ENCODE measurements at regions not wholly inside any gene's neighbourhood (a gene's known extent, or its start where the extent isn't known, plus 50 kb on each side); places are given as distances from the start of the nearest gene placed in this dataset.

- Histone ChIP-seq H3K4me3 (ENCODE audit: insufficient read length, low read depth) (no peak overlapping the region), H3K4me1 (ENCODE audit: insufficient read depth, insufficient read length) (no peaks in the 10 kb centered on the region), H3K9me3 (ENCODE audit: insufficient read depth, low read length) (no peaks in the 10 kb centered on the region), H3K27me3 (ENCODE audit: insufficient read depth, insufficient read length) (no peaks in the 10 kb centered on the region), H3K36me3 (ENCODE audit: insufficient read depth, insufficient read length, low read length) (no peaks in the 10 kb centered on the region), H3K9ac (ENCODE audit: insufficient read length, low read depth) (no peak overlapping the region)
- no peak for DNase-seq (ENCODE audit: low read depth, low spot score)
- TF ChIP-seq ZNF274 (IDR thresholded peaks at IDR 0.05; ENCODE audit: low read depth, low read length) (no peak), SUZ12 (IDR thresholded peaks at IDR 0.05; ENCODE audit: extremely low read depth, insufficient read depth, insufficient read length) (no peak), YY1 (IDR thresholded peaks at IDR 0.05; ENCODE audit: insufficient read depth, insufficient read length) (no peak)
These were observed 417.1 kb upstream of the ARHGEF26 start for GRCh38 chr3:153704115-153704514.

- Histone ChIP-seq H3K4me1 (ENCODE audit: insufficient read depth, insufficient read length) (no peaks in the 10 kb centered on the region), H3K27me3 (ENCODE audit: insufficient read depth, insufficient read length) (no peaks in the 10 kb centered on the region), H3K36me3 (ENCODE audit: insufficient read depth, insufficient read length, low read length) (no peaks in the 10 kb centered on the region), H3K9me3 (ENCODE audit: insufficient read depth, low read length) (no peaks in the 10 kb centered on the region; the same call in 1 of the 2 replicates), H3K4me3 (ENCODE audit: insufficient read length, low read depth) (no peak overlapping the region), H3K9ac (ENCODE audit: insufficient read length, low read depth) (no peak overlapping the region)
- DNase-seq (ENCODE audit: low read depth, low spot score), result no peak
- TF ChIP-seq ZNF274 (IDR thresholded peaks at IDR 0.05; ENCODE audit: low read depth, low read length), result no peak
- no peak for TF ChIP-seq YY1 (IDR thresholded peaks at IDR 0.05; ENCODE audit: insufficient read depth, insufficient read length)
- no peak for TF ChIP-seq SUZ12 (IDR thresholded peaks at IDR 0.05; ENCODE audit: extremely low read depth, insufficient read depth, insufficient read length)
These were observed 414.5 kb upstream of the ARHGEF26 start for GRCh38 chr3:153706706-153707105.

- Histone ChIP-seq H3K36me3 (ENCODE audit: insufficient read depth, insufficient read length, low read length) (no peaks in the 10 kb centered on the region), H3K9ac (ENCODE audit: insufficient read length, low read depth) (no peak overlapping the region), H3K27me3 (ENCODE audit: insufficient read depth, insufficient read length) (no peaks in the 10 kb centered on the region), H3K4me3 (ENCODE audit: insufficient read length, low read depth) (no peak overlapping the region), H3K4me1 (ENCODE audit: insufficient read depth, insufficient read length) (no peaks in the 10 kb centered on the region), H3K9me3 (ENCODE audit: insufficient read depth, low read length) (no peaks in the 10 kb centered on the region; the same call in 1 of the 2 replicates)
- DNase-seq (ENCODE audit: low read depth, low spot score), result no peak
- no peak for TF ChIP-seq SUZ12 (IDR thresholded peaks at IDR 0.05; ENCODE audit: extremely low read depth, insufficient read depth, insufficient read length)
- TF ChIP-seq ZNF274 (IDR thresholded peaks at IDR 0.05; ENCODE audit: low read depth, low read length), result no peak
- TF ChIP-seq YY1 (IDR thresholded peaks at IDR 0.05; ENCODE audit: insufficient read depth, insufficient read length), result no peak
These were observed 407.2 kb upstream of the ARHGEF26 start for GRCh38 chr3:153714016-153714415.

- no peaks in the 10 kb centered on the region; the same call in 1 of the 2 replicates for H3K9me3 ChIP-seq (ENCODE audit: insufficient read depth, low read length)
- H3K9ac ChIP-seq (ENCODE audit: insufficient read length, low read depth), result no peak overlapping the region
- no peak for DNase-seq (ENCODE audit: low read depth, low spot score)
- H3K4me3 ChIP-seq (ENCODE audit: insufficient read length, low read depth), result no peak overlapping the region
- no peak for TF ChIP-seq SUZ12 (IDR thresholded peaks at IDR 0.05; ENCODE audit: extremely low read depth, insufficient read depth, insufficient read length)
- no peak for TF ChIP-seq ZNF274 (IDR thresholded peaks at IDR 0.05; ENCODE audit: low read depth, low read length)
- no peak for TF ChIP-seq YY1 (IDR thresholded peaks at IDR 0.05; ENCODE audit: insufficient read depth, insufficient read length)
- H3K27me3 ChIP-seq (ENCODE audit: insufficient read depth, insufficient read length), result no peaks in the 10 kb centered on the region
- H3K36me3 ChIP-seq (ENCODE audit: insufficient read depth, insufficient read length, low read length), result no peaks in the 10 kb centered on the region
- no peaks in the 10 kb centered on the region for H3K4me1 ChIP-seq (ENCODE audit: insufficient read depth, insufficient read length)
These were observed 406.5 kb upstream of the ARHGEF26 start for GRCh38 chr3:153714588-153715290.

- H3K36me3 ChIP-seq (ENCODE audit: insufficient read depth, insufficient read length, low read length), result no peaks in the 10 kb centered on the region
These were observed 399.0 kb upstream of the ARHGEF26 start for GRCh38 chr3:153722157-153722556.

GRCh38 chr3:153731071-153731470, 390.1 kb upstream of the ARHGEF26 start:
- no peaks in the 10 kb centered on the region for H3K36me3 ChIP-seq (ENCODE audit: insufficient read depth, insufficient read length, low read length)
- H3K27me3 ChIP-seq (ENCODE audit: insufficient read depth, insufficient read length), result no peaks in the 10 kb centered on the region
- no peak overlapping the region for H3K4me3 ChIP-seq (ENCODE audit: insufficient read length, low read depth)
- no peaks in the 10 kb centered on the region for H3K4me1 ChIP-seq (ENCODE audit: insufficient read depth, insufficient read length)
- no peak for TF ChIP-seq ZNF274 (IDR thresholded peaks at IDR 0.05; ENCODE audit: low read depth, low read length)
- no peak for TF ChIP-seq YY1 (IDR thresholded peaks at IDR 0.05; ENCODE audit: insufficient read depth, insufficient read length)
- TF ChIP-seq SUZ12 (IDR thresholded peaks at IDR 0.05; ENCODE audit: extremely low read depth, insufficient read depth, insufficient read length), result no peak
- H3K9ac ChIP-seq (ENCODE audit: insufficient read length, low read depth), result no peak overlapping the region
- H3K9me3 ChIP-seq (ENCODE audit: insufficient read depth, low read length), result peaks cover 15% of the 10 kb centered on the region
- no peak for DNase-seq (ENCODE audit: low read depth, low spot score)

More at GRCh38 chr3:153722157-153722556, 399.0 kb upstream of the ARHGEF26 start:
- Histone ChIP-seq H3K4me3 (ENCODE audit: insufficient read length, low read depth) (no peak overlapping the region), H3K9ac (ENCODE audit: insufficient read length, low read depth) (no peak overlapping the region), H3K27me3 (ENCODE audit: insufficient read depth, insufficient read length) (no peaks in the 10 kb centered on the region), H3K9me3 (ENCODE audit: insufficient read depth, low read length) (no peaks in the 10 kb centered on the region), H3K4me1 (ENCODE audit: insufficient read depth, insufficient read length) (no peaks in the 10 kb centered on the region)
- DNase-seq (ENCODE audit: low read depth, low spot score), result no peak
- TF ChIP-seq SUZ12 (IDR thresholded peaks at IDR 0.05; ENCODE audit: extremely low read depth, insufficient read depth, insufficient read length) (no peak), ZNF274 (IDR thresholded peaks at IDR 0.05; ENCODE audit: low read depth, low read length) (no peak), YY1 (IDR thresholded peaks at IDR 0.05; ENCODE audit: insufficient read depth, insufficient read length) (no peak)

- Histone ChIP-seq H3K4me3 (ENCODE audit: insufficient read length, low read depth) (no peak overlapping the region), H3K9me3 (ENCODE audit: insufficient read depth, low read length) (peaks cover 15% of the 10 kb centered on the region), H3K36me3 (ENCODE audit: insufficient read depth, insufficient read length, low read length) (no peaks in the 10 kb centered on the region), H3K27me3 (ENCODE audit: insufficient read depth, insufficient read length) (no peaks in the 10 kb centered on the region), H3K9ac (ENCODE audit: insufficient read length, low read depth) (no peak overlapping the region), H3K4me1 (ENCODE audit: insufficient read depth, insufficient read length) (no peaks in the 10 kb centered on the region)
- no peak for DNase-seq (ENCODE audit: low read depth, low spot score)
- TF ChIP-seq YY1 (IDR thresholded peaks at IDR 0.05; ENCODE audit: insufficient read depth, insufficient read length) (no peak), SUZ12 (IDR thresholded peaks at IDR 0.05; ENCODE audit: extremely low read depth, insufficient read depth, insufficient read length) (no peak), ZNF274 (IDR thresholded peaks at IDR 0.05; ENCODE audit: low read depth, low read length) (no peak)
These were observed 386.2 kb upstream of the ARHGEF26 start for GRCh38 chr3:153734777-153735551.

Data from NT2/D1 (cell line).